Stomach (tissue), 4 donors: ENCODE measurements at regions not wholly inside any gene's neighbourhood (a gene's known extent, or its start where the extent isn't known, plus 50 kb on each side); places are given as distances from the start of the nearest gene placed in this dataset.

Experiments used
- CTCF ChIP-seq, 7 experiments: fragments of 450-650 bp in 4 of 7; fragments of 200-600 bp in 3 of 7; sonication (generic) in 3 of 7; IDR thresholded peaks; one replicate each; pipeline ENCODE4 v1.5.1; 2016 to 2019; ENCODE audit warnings: antibody characterized with exemption in 7 of 7, control low read depth in 2 of 7, mild to moderate bottlenecking in 1 of 7
- POLR2AphosphoS5 ChIP-seq, 3 donors: sonication (generic); formaldehyde crosslinking; IDR thresholded peaks; one replicate each; pipeline ENCODE4 v1.6.1; 2016; ENCODE audit warnings: antibody characterized with exemption in 3 of 3

- no peak for TF ChIP-seq CTCF (IDR thresholded peaks at IDR 0.05)
- no peak for TF ChIP-seq POLR2AphosphoS5 (IDR thresholded peaks at IDR 0.05)
Measured at GRCh38 chr18:72612894-72613533, 68.9 kb upstream of the CBLN2 start.
